ENCODE measurements at regions not wholly inside any gene's neighbourhood (a gene's known extent, or its start where the extent isn't known, plus 50 kb on each side); places are given as distances from the start of the nearest gene placed in this dataset.

DNA sequence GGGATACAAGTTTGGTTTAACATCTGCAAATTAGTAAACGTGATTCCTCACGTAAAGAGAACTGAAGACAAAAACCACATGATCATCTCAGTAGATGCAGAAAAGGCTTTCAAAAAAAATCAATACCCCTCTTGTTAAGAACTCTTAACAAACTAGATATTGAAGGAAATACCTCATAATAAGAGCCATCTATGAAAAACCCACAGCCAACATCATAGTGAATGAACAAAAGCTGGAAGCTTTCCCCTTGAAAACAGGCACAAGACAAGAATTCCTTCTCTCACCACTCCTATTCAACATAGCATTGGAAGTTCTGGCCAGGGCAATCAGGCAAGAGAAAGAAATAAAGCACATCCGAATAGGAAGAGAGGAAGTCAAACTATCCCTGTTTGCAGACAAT is 160.5 kb downstream of the CSNK2A3 start:
- DNase-seq (ENCODE audit: low read depth, low spot score): no peak
- BruUV-seq (replicated peaks): no TSS peak
- Histone ChIP-seq H2AFZ (ENCODE audit: control insufficient read depth, low read depth, low read length) (no peak overlapping the region), H3K4me1 (ENCODE audit: control insufficient read depth, insufficient read depth, low read length) (no peaks in the 10 kb centered on the region), H3K36me3 (ENCODE audit: control insufficient read depth in 2 of 2, insufficient read depth in 2 of 2, low read length in 1 of 2) (no peaks in the 10 kb centered on the region), H4K20me1 (ENCODE audit: control insufficient read depth, insufficient read depth) (no peaks in the 10 kb centered on the region), H3K4me3 (no peak overlapping the region), H3K9ac (ENCODE audit: control insufficient read depth, insufficient read depth, low read length) (no peak overlapping the region), H3K27ac (ENCODE audit: control insufficient read depth, insufficient read depth) (no peak overlapping the region), H3K4me2 (ENCODE audit: control insufficient read depth, insufficient read depth) (no peak overlapping the region), H3K9me3 (replicated peaks; ENCODE audit: control insufficient read depth, insufficient read depth, low read length) (no peaks in the 10 kb centered on the region; the same call in 2 of the 3 replicates), H3K79me2 (ENCODE audit: control insufficient read depth, insufficient read depth, low read length) (no peaks in the 10 kb centered on the region), H3K27me3 (replicated peaks in 1 of 2; ENCODE audit: control insufficient read depth in 2 of 2, insufficient read depth in 2 of 2, low read length in 1 of 2) (no peaks in the 10 kb centered on the region)
- intact Hi-C loops (cut with micrococcal nuclease; ENCODE audit: unreplicated experiment) (no loop called here), in situ Hi-C loops (cut with MboI) (no loop called here)
- FAIRE-seq: no peak
- ChIA-PET RAD21 (ENCODE audit: unreplicated experiment) (no interaction called here), POLR2A (no interaction called here), CTCF (interaction anchor here (1.2 kb wide), 1 partner anchor 19 kb away, joined by 3 read pairs; no protein-coding TSS in a partner anchor), SMC1A (ENCODE audit: uncharacterized antibody, unreplicated experiment) (no interaction called here)
- WGBS (ENCODE audit: insufficient coverage, insufficient replicate concordance, low lambda C conversion rate, missing lambda C conversion rate): 28% methylated on average over 3 of the region's 3 CpGs
- no peak for ATAC-seq
- TF ChIP-seq, protein P1, sequence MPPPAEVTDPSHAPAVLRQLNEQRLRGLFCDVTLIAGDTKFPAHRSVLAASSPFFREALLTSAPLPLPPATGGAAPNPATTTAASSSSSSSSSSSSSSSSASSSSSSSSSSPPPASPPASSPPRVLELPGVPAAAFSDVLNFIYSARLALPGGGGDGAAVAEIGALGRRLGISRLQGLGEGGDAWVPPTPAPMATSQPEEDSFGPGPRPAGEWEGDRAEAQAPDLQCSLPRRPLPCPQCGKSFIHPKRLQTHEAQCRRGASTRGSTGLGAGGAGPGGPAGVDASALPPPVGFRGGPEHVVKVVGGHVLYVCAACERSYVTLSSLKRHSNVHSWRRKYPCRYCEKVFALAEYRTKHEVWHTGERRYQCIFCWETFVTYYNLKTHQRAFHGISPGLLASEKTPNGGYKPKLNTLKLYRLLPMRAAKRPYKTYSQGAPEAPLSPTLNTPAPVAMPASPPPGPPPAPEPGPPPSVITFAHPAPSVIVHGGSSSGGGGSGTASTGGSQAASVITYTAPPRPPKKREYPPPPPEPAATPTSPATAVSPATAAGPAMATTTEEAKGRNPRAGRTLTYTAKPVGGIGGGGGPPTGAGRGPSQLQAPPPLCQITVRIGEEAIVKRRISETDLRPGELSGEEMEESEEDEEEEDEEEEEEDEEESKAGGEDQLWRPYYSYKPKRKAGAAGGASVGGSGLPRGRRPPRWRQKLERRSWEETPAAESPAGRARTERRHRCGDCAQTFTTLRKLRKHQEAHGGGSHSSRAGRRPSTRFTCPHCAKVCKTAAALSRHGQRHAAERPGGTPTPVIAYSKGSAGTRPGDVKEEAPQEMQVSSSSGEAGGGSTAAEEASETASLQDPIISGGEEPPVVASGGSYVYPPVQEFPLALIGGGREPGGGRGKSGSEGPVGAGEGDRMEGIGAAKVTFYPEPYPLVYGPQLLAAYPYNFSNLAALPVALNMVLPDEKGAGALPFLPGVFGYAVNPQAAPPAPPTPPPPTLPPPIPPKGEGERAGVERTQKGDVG (CRISPR knock-in tag; IDR thresholded peaks at IDR 0.05): no peak
- TF ChIP-seq NR2C2 (IDR thresholded peaks at IDR 0.05; ENCODE audit: borderline replicate concordance, control insufficient read depth, insufficient read length, low read depth) (no peak), ZNF274 (IDR thresholded peaks at IDR 0.05; ENCODE audit: insufficient read depth, insufficient read length) (no peak), POLR2A (IDR thresholded peaks at IDR 0.05; ENCODE audit: low read depth, low read length) (no peak), BHLHE40 (IDR thresholded peaks at IDR 0.05; ENCODE audit: borderline replicate concordance in 1 of 2, low read depth in 2 of 2, low read length in 1 of 2) (no peak), RBBP5 (conservative IDR thresholded peaks at IDR 0.05) (no peak), ZZZ3 (IDR thresholded peaks at IDR 0.05; ENCODE audit: control insufficient read depth, insufficient read length, low read depth) (no peak), EZH2 (IDR thresholded peaks at IDR 0.05; ENCODE audit: borderline replicate concordance, control insufficient read depth, low read depth, low read length) (no peak), KDM1A (IDR thresholded peaks at IDR 0.05; ENCODE audit: borderline replicate concordance) (no peak), ETV6 (conservative IDR thresholded peaks at IDR 0.05 in 1 of 2, IDR thresholded peaks at IDR 0.05 in 1 of 2; ENCODE audit: borderline replicate concordance in 1 of 2, low read depth in 1 of 2) (no peak), SUZ12 (IDR thresholded peaks at IDR 0.05; ENCODE audit: unreplicated experiment) (no peak)
- TF ChIP-seq, protein P2, sequence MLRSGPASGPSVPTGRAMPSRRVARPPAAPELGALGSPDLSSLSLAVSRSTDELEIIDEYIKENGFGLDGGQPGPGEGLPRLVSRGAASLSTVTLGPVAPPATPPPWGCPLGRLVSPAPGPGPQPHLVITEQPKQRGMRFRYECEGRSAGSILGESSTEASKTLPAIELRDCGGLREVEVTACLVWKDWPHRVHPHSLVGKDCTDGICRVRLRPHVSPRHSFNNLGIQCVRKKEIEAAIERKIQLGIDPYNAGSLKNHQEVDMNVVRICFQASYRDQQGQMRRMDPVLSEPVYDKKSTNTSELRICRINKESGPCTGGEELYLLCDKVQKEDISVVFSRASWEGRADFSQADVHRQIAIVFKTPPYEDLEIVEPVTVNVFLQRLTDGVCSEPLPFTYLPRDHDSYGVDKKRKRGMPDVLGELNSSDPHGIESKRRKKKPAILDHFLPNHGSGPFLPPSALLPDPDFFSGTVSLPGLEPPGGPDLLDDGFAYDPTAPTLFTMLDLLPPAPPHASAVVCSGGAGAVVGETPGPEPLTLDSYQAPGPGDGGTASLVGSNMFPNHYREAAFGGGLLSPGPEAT (IDR thresholded peaks at IDR 0.05; ENCODE audit: low read depth): no peak
- TF ChIP-seq, protein P3, sequence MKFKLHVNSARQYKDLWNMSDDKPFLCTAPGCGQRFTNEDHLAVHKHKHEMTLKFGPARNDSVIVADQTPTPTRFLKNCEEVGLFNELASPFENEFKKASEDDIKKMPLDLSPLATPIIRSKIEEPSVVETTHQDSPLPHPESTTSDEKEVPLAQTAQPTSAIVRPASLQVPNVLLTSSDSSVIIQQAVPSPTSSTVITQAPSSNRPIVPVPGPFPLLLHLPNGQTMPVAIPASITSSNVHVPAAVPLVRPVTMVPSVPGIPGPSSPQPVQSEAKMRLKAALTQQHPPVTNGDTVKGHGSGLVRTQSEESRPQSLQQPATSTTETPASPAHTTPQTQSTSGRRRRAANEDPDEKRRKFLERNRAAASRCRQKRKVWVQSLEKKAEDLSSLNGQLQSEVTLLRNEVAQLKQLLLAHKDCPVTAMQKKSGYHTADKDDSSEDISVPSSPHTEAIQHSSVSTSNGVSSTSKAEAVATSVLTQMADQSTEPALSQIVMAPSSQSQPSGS (IDR thresholded peaks at IDR 0.05; ENCODE audit: low read length): no peak
- TF ChIP-seq, protein P4, sequence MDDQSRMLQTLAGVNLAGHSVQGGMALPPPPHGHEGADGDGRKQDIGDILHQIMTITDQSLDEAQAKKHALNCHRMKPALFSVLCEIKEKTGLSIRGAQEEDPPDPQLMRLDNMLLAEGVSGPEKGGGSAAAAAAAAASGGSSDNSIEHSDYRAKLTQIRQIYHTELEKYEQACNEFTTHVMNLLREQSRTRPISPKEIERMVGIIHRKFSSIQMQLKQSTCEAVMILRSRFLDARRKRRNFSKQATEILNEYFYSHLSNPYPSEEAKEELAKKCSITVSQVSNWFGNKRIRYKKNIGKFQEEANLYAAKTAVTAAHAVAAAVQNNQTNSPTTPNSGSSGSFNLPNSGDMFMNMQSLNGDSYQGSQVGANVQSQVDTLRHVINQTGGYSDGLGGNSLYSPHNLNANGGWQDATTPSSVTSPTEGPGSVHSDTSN (IDR thresholded peaks at IDR 0.05; ENCODE audit: insufficient replicate concordance, low read depth, low read length): no peak
